ENCODE measurements at regions not wholly inside any gene's neighbourhood (a gene's known extent, or its start where the extent isn't known, plus 50 kb on each side); places are given as distances from the start of the nearest gene placed in this dataset.
"Not testable (repeated sequence)": the region's sequence is repeated elsewhere in the genome, so short reads cannot be mapped to it uniquely, and the experiment has no call there.

- no peak for DNase-seq (ENCODE audit: extremely low spot score)
- POLR2A ChIA-PET = no interaction called here
- CTCF ChIA-PET = no interaction called here
- TF ChIP-seq FOXM1 (IDR thresholded peaks at IDR 0.05; ENCODE audit: borderline replicate concordance) (no peak), BHLHE40 (IDR thresholded peaks at IDR 0.05; ENCODE audit: borderline replicate concordance) (no peak), NFRKB (IDR thresholded peaks at IDR 0.05) (no peak), ZNF384 (IDR thresholded peaks at IDR 0.05) (no peak), SP1 (IDR thresholded peaks at IDR 0.05) (no peak), FOXK2 (IDR thresholded peaks at IDR 0.05) (no peak), PKNOX1 (IDR thresholded peaks at IDR 0.05) (no peak), TARDBP (IDR thresholded peaks at IDR 0.05) (no peak), LEF1 (IDR thresholded peaks at IDR 0.05; ENCODE audit: borderline replicate concordance) (no peak), L3MBTL2 (conservative IDR thresholded peaks at IDR 0.05) (no peak), ELF4 (IDR thresholded peaks at IDR 0.05) (no peak), ARNT (IDR thresholded peaks at IDR 0.05) (no peak), HDGF (IDR thresholded peaks at IDR 0.05; ENCODE audit: borderline replicate concordance) (no peak), SUZ12 (IDR thresholded peaks at IDR 0.05) (no peak), CTBP1 (IDR thresholded peaks at IDR 0.05; ENCODE audit: borderline replicate concordance) (no peak), FOXA1 (IDR thresholded peaks at IDR 0.05) (no peak)
Measured at GRCh38 chr21:27779606-27780005, 812.7 kb upstream of the ADAMTS5 start.

GRCh38 chr21:27776925-27777553, 810.2 kb upstream of the ADAMTS5 start:
- ChIA-PET POLR2A (no interaction called here), CTCF (no interaction called here)
- DNase-seq (ENCODE audit: extremely low spot score) = no peak
- TF ChIP-seq CTBP1 (IDR thresholded peaks at IDR 0.05; ENCODE audit: borderline replicate concordance) (no peak), SP1 (IDR thresholded peaks at IDR 0.05) (no peak), BHLHE40 (IDR thresholded peaks at IDR 0.05; ENCODE audit: borderline replicate concordance) (no peak), LEF1 (IDR thresholded peaks at IDR 0.05; ENCODE audit: borderline replicate concordance) (no peak), TARDBP (IDR thresholded peaks at IDR 0.05) (no peak), FOXA1 (IDR thresholded peaks at IDR 0.05) (no peak), SUZ12 (IDR thresholded peaks at IDR 0.05) (no peak), FOXM1 (IDR thresholded peaks at IDR 0.05; ENCODE audit: borderline replicate concordance) (no peak), FOXK2 (IDR thresholded peaks at IDR 0.05) (no peak), L3MBTL2 (conservative IDR thresholded peaks at IDR 0.05) (no peak)

DNA sequence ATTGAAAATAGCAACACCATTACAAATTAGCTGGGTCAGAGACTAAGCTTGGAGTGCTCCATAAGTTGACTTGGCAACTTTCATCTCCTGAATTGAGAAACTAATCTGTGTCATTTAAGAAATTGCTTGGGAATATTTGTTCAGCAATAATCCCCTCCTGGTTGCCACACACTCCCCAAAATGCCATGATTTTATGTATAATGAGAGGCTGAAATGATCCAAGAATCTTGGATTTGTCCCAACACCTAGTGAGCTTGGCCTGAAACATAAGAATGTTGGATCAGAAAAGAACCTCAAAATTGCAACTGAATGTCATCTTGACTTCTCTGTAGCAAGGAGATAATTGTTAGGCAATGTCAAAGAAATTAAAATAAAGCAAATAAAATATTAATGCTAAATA, 805.9 kb upstream of the ADAMTS5 start:
- DNase-seq (ENCODE audit: extremely low spot score) = no peak
- no peak for TF ChIP-seq FOXK2 (IDR thresholded peaks at IDR 0.05)
- no peak for TF ChIP-seq ARNT (IDR thresholded peaks at IDR 0.05)
- TF ChIP-seq HDGF (IDR thresholded peaks at IDR 0.05; ENCODE audit: borderline replicate concordance) = no peak
- TF ChIP-seq NFRKB (IDR thresholded peaks at IDR 0.05) = no peak
- no peak for TF ChIP-seq CTBP1 (IDR thresholded peaks at IDR 0.05; ENCODE audit: borderline replicate concordance)
- no peak for TF ChIP-seq ELF4 (IDR thresholded peaks at IDR 0.05)
- TF ChIP-seq SUZ12 (IDR thresholded peaks at IDR 0.05) = no peak
- no peak for TF ChIP-seq PKNOX1 (IDR thresholded peaks at IDR 0.05)
- TF ChIP-seq BHLHE40 (IDR thresholded peaks at IDR 0.05; ENCODE audit: borderline replicate concordance) = no peak
- no peak for TF ChIP-seq TARDBP (IDR thresholded peaks at IDR 0.05)

GRCh38 chr21:27771938-27772483, 805.1 kb upstream of the ADAMTS5 start:
- ChIA-PET CTCF (no interaction called here), POLR2A (no interaction called here)
- TF ChIP-seq SP1 (IDR thresholded peaks at IDR 0.05) (no peak), LEF1 (IDR thresholded peaks at IDR 0.05; ENCODE audit: borderline replicate concordance) (no peak), CTBP1 (IDR thresholded peaks at IDR 0.05; ENCODE audit: borderline replicate concordance) (no peak), PKNOX1 (IDR thresholded peaks at IDR 0.05) (no peak), L3MBTL2 (conservative IDR thresholded peaks at IDR 0.05) (no peak), TARDBP (IDR thresholded peaks at IDR 0.05) (no peak), SUZ12 (IDR thresholded peaks at IDR 0.05) (no peak), NFRKB (IDR thresholded peaks at IDR 0.05) (no peak), ARNT (IDR thresholded peaks at IDR 0.05) (no peak), FOXK2 (IDR thresholded peaks at IDR 0.05) (no peak), ZNF384 (IDR thresholded peaks at IDR 0.05) (no peak), FOXM1 (IDR thresholded peaks at IDR 0.05; ENCODE audit: borderline replicate concordance) (no peak), FOXA1 (IDR thresholded peaks at IDR 0.05) (no peak), BHLHE40 (IDR thresholded peaks at IDR 0.05; ENCODE audit: borderline replicate concordance) (no peak), HDGF (IDR thresholded peaks at IDR 0.05; ENCODE audit: borderline replicate concordance) (no peak), ELF4 (IDR thresholded peaks at IDR 0.05) (no peak)
- no peak for DNase-seq (ENCODE audit: extremely low spot score)

More for the DNA sequence above, 805.9 kb upstream of the ADAMTS5 start:
- ChIA-PET POLR2A (no interaction called here), CTCF (no interaction called here)

DNA sequence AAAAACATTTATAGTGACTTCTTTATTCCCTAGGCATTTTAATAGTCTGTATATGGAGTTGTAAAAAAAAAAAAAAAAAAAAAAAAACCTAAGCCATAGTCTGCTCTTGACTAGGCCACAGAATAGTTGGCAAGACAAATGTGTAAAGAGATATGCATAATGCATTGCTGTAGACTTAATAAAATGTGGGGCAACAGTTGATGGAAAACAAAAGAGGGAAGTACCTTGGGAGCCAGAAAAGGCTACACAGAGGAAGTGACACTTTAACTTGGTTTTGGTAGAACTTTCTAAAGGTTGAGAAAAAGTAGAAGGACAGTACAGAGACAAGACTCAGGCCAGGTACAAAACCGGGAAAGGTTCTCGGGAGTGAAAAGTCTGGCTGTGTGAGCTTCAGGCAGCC, 802.9 kb upstream of the ADAMTS5 start:
- ChIA-PET POLR2A (no interaction called here), CTCF (no interaction called here)
- DNase-seq (ENCODE audit: extremely low spot score) = no peak
- TF ChIP-seq SUZ12 (IDR thresholded peaks at IDR 0.05) (no peak), LEF1 (IDR thresholded peaks at IDR 0.05; ENCODE audit: borderline replicate concordance) (no peak), PKNOX1 (IDR thresholded peaks at IDR 0.05) (no peak), ZNF384 (IDR thresholded peaks at IDR 0.05) (no peak), TARDBP (IDR thresholded peaks at IDR 0.05) (no peak), FOXA1 (IDR thresholded peaks at IDR 0.05) (no peak), CTBP1 (IDR thresholded peaks at IDR 0.05; ENCODE audit: borderline replicate concordance) (no peak), NFRKB (IDR thresholded peaks at IDR 0.05) (no peak), ARNT (IDR thresholded peaks at IDR 0.05) (no peak), BHLHE40 (IDR thresholded peaks at IDR 0.05; ENCODE audit: borderline replicate concordance) (no peak), FOXM1 (IDR thresholded peaks at IDR 0.05; ENCODE audit: borderline replicate concordance) (no peak), HDGF (IDR thresholded peaks at IDR 0.05; ENCODE audit: borderline replicate concordance) (no peak), FOXK2 (IDR thresholded peaks at IDR 0.05) (no peak), L3MBTL2 (conservative IDR thresholded peaks at IDR 0.05) (no peak), ELF4 (IDR thresholded peaks at IDR 0.05) (no peak), SP1 (IDR thresholded peaks at IDR 0.05) (no peak)

GRCh38 chr21:27768046-27768637, 801.3 kb upstream of the ADAMTS5 start:
- POLR2A ChIA-PET; DNase-seq (ENCODE audit: extremely low spot score); CTCF ChIA-PET: not testable (repeated sequence)

All from HEK293T (cell line).